RWPE2 (cell line): ENCODE measurements at regions not wholly inside any gene's neighbourhood (a gene's known extent, or its start where the extent isn't known, plus 50 kb on each side); places are given as distances from the start of the nearest gene placed in this dataset.

Experiments
- ATAC-seq: fragments of 200-7000 bp; cut with Tn5 transposase; 3 replicates; pipeline ENCODE4 v1.9.1; 2021; ENCODE audit warnings: low read depth
- DNase-seq: peaks from one replicate; pipeline ENCODE4 v3.0.0-alpha.2; 2020; ENCODE audit warnings: low spot score
- H3K27ac ChIP-seq: fragments of 450-650 bp; 2 replicates; pipeline ENCODE4 v1.5.1; 2017; ENCODE audit warnings: mild to moderate bottlenecking; ENCODE audit not compliant: poor library complexity, severe bottlenecking
- H3K27me3 ChIP-seq: fragments of 250-450 bp; sonication (Bioruptor Pico); 2 replicates; pipeline ENCODE4 v1.5.1; 2021; ENCODE audit warnings: mild to moderate bottlenecking, moderate library complexity; ENCODE audit not compliant: insufficient read depth, poor library complexity, severe bottlenecking
- H3K36me3 ChIP-seq: fragments of 250-450 bp; sonication (Bioruptor Pico); 2 replicates; pipeline ENCODE4 v1.5.1; 2020; ENCODE audit warnings: low read depth, mild to moderate bottlenecking, moderate library complexity
- H3K4me1 ChIP-seq: fragments of 250-450 bp; sonication (Bioruptor Pico); 2 replicates; pipeline ENCODE4 v1.5.1; 2021; ENCODE audit warnings: mild to moderate bottlenecking, moderate library complexity; ENCODE audit not compliant: insufficient read depth, poor library complexity, severe bottlenecking
- H3K4me3 ChIP-seq: fragments of 250-450 bp; sonication (Bioruptor Pico); 2 replicates; pipeline ENCODE4 v1.5.1; 2021; ENCODE audit warnings: mild to moderate bottlenecking, moderate library complexity; ENCODE audit not compliant: severe bottlenecking
- H3K9me3 ChIP-seq: fragments of 250-450 bp; sonication (Bioruptor Pico); 2 replicates; pipeline ENCODE4 v1.5.1; 2021; ENCODE audit warnings: mild to moderate bottlenecking, moderate library complexity; ENCODE audit not compliant: severe bottlenecking
- TF ChIP-seq, protein P1 (sequence below): fragments of 450-650 bp; IDR thresholded peaks from one replicate; pipeline ENCODE4 v1.5.1; 2017; ENCODE audit warnings: mild to moderate bottlenecking, moderate library complexity; ENCODE audit not compliant: poor library complexity, severe bottlenecking

- DNase-seq = no peak
- Histone ChIP-seq H3K27me3 (no peaks in the 10 kb centered on the region), H3K27ac (no peak overlapping the region), H3K36me3 (no peaks in the 10 kb centered on the region), H3K9me3 (no peaks in the 10 kb centered on the region), H3K4me3 (no peak overlapping the region), H3K4me1 (peaks cover 5% of the 10 kb centered on the region)
- TF ChIP-seq, protein P1, sequence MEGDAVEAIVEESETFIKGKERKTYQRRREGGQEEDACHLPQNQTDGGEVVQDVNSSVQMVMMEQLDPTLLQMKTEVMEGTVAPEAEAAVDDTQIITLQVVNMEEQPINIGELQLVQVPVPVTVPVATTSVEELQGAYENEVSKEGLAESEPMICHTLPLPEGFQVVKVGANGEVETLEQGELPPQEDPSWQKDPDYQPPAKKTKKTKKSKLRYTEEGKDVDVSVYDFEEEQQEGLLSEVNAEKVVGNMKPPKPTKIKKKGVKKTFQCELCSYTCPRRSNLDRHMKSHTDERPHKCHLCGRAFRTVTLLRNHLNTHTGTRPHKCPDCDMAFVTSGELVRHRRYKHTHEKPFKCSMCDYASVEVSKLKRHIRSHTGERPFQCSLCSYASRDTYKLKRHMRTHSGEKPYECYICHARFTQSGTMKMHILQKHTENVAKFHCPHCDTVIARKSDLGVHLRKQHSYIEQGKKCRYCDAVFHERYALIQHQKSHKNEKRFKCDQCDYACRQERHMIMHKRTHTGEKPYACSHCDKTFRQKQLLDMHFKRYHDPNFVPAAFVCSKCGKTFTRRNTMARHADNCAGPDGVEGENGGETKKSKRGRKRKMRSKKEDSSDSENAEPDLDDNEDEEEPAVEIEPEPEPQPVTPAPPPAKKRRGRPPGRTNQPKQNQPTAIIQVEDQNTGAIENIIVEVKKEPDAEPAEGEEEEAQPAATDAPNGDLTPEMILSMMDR = no peak
- no peak for ATAC-seq
These were observed 101.2 kb upstream of the ENPP6 start for GRCh38 chr4:184318852-184319251.

GRCh38 chr4:184317234-184317918 lies 99.7 kb upstream of the ENPP6 start:
- ATAC-seq (no peak), DNase-seq (no peak)
- no peaks in the 10 kb centered on the region for H3K27me3 ChIP-seq
- H3K4me1 ChIP-seq = peaks cover under 1% of the 10 kb centered on the region
- H3K4me3 ChIP-seq = no peak overlapping the region
- H3K27ac ChIP-seq = no peak overlapping the region
- TF ChIP-seq, protein P1 = no peak
- H3K9me3 ChIP-seq = no peaks in the 10 kb centered on the region
- H3K36me3 ChIP-seq = no peaks in the 10 kb centered on the region

DNA sequence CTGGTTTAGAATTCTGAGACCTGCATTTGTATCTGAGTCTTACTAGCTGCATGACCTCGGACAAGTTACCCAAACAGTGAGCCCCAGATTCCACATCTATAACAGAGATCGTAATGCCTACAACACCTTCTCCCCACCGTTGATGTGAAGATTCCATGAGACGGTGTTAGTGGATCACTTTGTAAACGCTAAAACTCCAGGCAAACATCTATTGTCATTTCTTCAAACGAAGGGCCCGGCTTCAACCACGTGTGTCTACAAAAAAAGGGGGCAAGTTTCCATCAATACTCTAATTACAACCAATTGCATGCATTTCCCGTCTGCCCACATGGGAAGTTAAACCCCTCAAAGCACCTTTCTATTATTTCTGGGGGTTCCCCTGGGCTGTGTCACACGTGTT lies 99.1 kb upstream of the ENPP6 start:
- no peaks in the 10 kb centered on the region for H3K4me1 ChIP-seq
- H3K36me3 ChIP-seq = no peaks in the 10 kb centered on the region
- TF ChIP-seq, protein P1 = no peak
- H3K27me3 ChIP-seq = no peaks in the 10 kb centered on the region
- no peaks in the 10 kb centered on the region for H3K9me3 ChIP-seq
- DNase-seq (no peak), ATAC-seq (no peak)
- H3K4me3 ChIP-seq = no peak overlapping the region
- no peak overlapping the region for H3K27ac ChIP-seq

DNA sequence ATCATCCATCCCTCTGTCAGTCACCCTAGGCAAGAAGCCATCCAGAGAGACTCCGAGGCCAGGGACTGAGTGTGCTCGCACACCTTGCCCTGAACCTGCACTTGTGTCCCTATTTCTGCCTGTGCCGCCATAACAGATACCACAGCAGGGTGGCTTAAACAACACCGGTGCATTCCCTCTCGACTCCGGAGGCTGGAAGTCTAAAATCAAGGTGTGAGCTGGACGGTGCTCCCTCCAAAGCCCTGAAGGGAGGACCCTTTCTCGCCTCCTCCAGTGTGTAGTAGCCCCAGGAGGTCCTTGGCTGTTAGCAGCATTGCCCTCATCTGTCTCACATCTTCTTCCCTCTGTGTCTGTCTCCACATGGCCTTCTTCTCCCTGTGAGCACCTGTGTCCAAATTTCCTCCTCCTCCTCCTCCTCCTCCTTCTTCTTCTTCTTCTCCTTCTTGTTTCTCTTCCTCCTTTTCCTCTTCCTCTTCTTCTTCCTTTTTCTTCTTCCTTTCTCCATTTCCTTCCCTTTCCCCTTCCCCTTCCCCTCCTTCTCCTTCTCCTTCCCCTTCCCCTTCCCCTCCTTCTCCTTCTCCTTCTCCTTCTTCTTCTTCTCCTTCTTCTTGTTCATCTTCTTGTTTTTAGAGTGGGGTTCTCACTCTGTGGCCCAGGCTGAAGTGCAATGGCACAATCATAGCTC lies 98.1 kb upstream of the ENPP6 start:
- ATAC-seq (no peak), DNase-seq (no peak)
- no peaks in the 10 kb centered on the region for H3K4me1 ChIP-seq
- H3K27me3 ChIP-seq = no peaks in the 10 kb centered on the region
- TF ChIP-seq, protein P1 = no peak
- no peaks in the 10 kb centered on the region for H3K36me3 ChIP-seq
- no peak overlapping the region for H3K4me3 ChIP-seq
- H3K9me3 ChIP-seq = no peaks in the 10 kb centered on the region
- no peak overlapping the region for H3K27ac ChIP-seq
